ENCODE measurements at regions not wholly inside any gene's neighbourhood (a gene's known extent, or its start where the extent isn't known, plus 50 kb on each side); places are given as distances from the start of the nearest gene placed in this dataset.

DNA sequence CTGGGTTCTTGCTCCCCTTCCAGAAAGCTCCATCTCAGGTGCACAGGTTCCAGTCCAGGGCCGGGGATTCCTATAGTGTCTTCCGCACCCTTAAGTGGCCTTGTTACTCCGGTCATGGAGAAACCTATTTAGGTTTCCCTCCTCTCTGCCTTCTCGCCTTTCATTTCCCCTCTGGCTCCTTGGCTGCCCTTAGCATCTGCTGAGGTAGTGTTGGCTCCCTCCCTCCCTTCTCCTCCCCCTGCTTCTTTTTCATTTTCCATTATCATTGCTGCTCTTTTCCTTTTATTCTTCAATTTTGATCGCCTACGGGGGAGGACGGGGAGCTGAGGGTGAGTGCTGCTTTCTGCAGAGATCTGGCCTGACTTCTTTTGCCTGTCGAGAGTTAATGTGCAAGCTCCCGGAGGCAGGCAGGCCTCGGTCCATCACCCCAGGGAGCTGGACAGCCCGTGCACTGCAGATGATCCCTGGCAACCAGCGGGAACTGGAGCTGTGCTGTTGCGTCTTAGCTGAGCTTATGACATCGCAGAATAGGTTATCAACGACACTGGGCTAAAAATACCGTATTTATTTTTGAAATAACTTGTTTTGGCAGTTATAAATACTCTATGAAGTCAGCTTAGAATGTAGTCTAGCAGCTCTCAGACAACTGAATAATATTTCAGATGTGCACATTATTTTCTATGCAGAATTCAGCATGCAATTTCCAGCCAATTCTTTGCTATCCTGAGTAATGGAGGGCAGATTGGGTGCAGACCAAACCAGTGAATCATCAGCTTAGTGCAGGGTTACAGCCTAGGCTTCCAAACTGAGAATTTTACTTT, 141.9 kb downstream of the SLC4A3 start:
- Histone ChIP-seq H3K27me3 (no peaks in the 10 kb centered on the region), H3K4me1 (no peaks in the 10 kb centered on the region), H3K36me3 (no peaks in the 10 kb centered on the region), H3K9me3 (no peaks in the 10 kb centered on the region), H3K4me3 (no peak overlapping the region), H3K27ac (no peak overlapping the region)
- TF ChIP-seq, protein P1, sequence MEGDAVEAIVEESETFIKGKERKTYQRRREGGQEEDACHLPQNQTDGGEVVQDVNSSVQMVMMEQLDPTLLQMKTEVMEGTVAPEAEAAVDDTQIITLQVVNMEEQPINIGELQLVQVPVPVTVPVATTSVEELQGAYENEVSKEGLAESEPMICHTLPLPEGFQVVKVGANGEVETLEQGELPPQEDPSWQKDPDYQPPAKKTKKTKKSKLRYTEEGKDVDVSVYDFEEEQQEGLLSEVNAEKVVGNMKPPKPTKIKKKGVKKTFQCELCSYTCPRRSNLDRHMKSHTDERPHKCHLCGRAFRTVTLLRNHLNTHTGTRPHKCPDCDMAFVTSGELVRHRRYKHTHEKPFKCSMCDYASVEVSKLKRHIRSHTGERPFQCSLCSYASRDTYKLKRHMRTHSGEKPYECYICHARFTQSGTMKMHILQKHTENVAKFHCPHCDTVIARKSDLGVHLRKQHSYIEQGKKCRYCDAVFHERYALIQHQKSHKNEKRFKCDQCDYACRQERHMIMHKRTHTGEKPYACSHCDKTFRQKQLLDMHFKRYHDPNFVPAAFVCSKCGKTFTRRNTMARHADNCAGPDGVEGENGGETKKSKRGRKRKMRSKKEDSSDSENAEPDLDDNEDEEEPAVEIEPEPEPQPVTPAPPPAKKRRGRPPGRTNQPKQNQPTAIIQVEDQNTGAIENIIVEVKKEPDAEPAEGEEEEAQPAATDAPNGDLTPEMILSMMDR (IDR thresholded peaks at IDR 0.05), result no peak
- TF ChIP-seq POLR2AphosphoS5 (IDR thresholded peaks at IDR 0.05), result no peak
- no peak for TF ChIP-seq EP300 (IDR thresholded peaks at IDR 0.05; ENCODE audit: low read depth)
- TF ChIP-seq POLR2A (IDR thresholded peaks at IDR 0.05), result no peak
- in situ Hi-C loops (cut with MboI; ENCODE audit: low pct_ligation_motif_present in 1 of 4, low pct_unique_long_range_greater_than_20kb in 1 of 4, low sequenced_read_pairs in 3 of 4), result no loop called here
- WGBS, 2 donors (ENCODE audit: low coverage in 1 of 2), result 67 to 75% methylated on average over 13 to 15 of the region's 16 CpGs
- intact Hi-C loops (cut with DNase I; ENCODE audit: low total_unique reads), result no loop called here
- no peak for DNase-seq

DNA sequence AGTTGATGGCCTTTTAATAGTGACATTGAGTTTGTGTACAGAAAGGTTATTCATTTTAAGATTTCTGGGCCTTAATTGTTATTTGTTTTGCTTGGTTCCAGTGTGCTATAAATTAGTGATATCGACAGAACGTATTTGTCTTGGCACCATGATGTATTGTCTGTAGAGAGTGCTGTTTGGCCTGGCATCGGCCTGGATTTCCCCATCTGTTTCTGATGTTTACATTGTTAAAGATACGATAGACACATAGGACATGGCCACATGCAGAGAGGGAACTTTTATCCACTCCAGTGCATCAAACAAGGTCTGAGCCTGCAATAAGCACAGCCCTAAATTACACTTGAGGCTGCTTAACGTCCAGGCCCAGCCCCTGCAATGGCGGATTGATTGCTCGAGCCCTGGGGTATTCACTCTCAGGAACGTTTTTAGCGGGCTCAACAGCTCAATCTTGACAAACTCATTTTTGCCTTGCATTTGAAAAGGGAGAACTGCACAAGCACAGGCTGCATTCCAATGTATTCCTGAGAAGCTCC, 144.7 kb downstream of the SLC4A3 start:
- H3K27ac ChIP-seq, result no peak overlapping the region
- TF ChIP-seq EP300 (IDR thresholded peaks at IDR 0.05; ENCODE audit: low read depth), result no peak
- TF ChIP-seq POLR2AphosphoS5 (IDR thresholded peaks at IDR 0.05), result no peak
- TF ChIP-seq, protein P1 (IDR thresholded peaks at IDR 0.05), result no peak
- no peak for TF ChIP-seq POLR2A (IDR thresholded peaks at IDR 0.05)
- H3K4me3 ChIP-seq, result no peak overlapping the region
- DNase-seq, result no peak
- H3K36me3 ChIP-seq, result no peaks in the 10 kb centered on the region
- H3K4me1 ChIP-seq, result no peaks in the 10 kb centered on the region
- in situ Hi-C loops (cut with MboI; ENCODE audit: low pct_ligation_motif_present in 1 of 4, low pct_unique_long_range_greater_than_20kb in 1 of 4, low sequenced_read_pairs in 3 of 4), result no loop called here
- H3K9me3 ChIP-seq, result no peaks in the 10 kb centered on the region
- intact Hi-C loops (cut with DNase I; ENCODE audit: low total_unique reads), result no loop called here
- no peaks in the 10 kb centered on the region for H3K27me3 ChIP-seq
- 59% methylated on average over 9 of the region's 9 CpGs; no CpG with 5 or more reads in 1 of the 2 donors for WGBS, 2 donors (ENCODE audit: low coverage in 1 of 2)

DNA sequence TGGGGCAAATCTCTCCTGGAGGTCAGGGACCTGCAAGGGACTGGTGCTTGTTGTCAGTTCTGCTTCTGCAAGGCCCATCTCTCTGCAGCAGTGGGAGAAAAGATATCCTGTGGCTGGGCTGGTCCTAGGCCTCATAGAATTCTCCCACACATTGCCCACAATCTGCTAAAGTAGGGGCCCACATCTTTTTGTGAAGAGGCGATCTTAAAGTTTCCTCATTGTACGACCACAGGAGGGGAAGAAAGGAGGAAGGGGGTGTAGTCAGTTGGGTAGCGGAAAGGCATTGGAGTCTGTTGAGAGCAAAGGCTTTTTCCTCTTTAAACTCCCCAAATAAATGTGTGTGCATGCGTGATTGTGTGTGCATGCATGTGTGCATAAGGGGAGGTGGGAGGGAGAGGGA, 145.3 kb downstream of the SLC4A3 start:
- no peaks in the 10 kb centered on the region for H3K27me3 ChIP-seq
- H3K36me3 ChIP-seq, result no peaks in the 10 kb centered on the region
- H3K4me3 ChIP-seq, result no peak overlapping the region
- intact Hi-C loops (cut with DNase I; ENCODE audit: low total_unique reads) (no loop called here), in situ Hi-C loops (cut with MboI; ENCODE audit: low pct_ligation_motif_present in 1 of 4, low pct_unique_long_range_greater_than_20kb in 1 of 4, low sequenced_read_pairs in 3 of 4) (no loop called here)
- DNase-seq, result no peak
- WGBS, 2 donors (ENCODE audit: low coverage in 1 of 2), result 77 to 82% methylated on average over 3 to 4 of the region's 4 CpGs
- TF ChIP-seq, protein P1 (IDR thresholded peaks at IDR 0.05), result no peak
- TF ChIP-seq POLR2AphosphoS5 (IDR thresholded peaks at IDR 0.05), result no peak
- TF ChIP-seq POLR2A (IDR thresholded peaks at IDR 0.05), result no peak
- no peak for TF ChIP-seq EP300 (IDR thresholded peaks at IDR 0.05; ENCODE audit: low read depth)
- H3K4me1 ChIP-seq, result no peaks in the 10 kb centered on the region
- no peak overlapping the region for H3K27ac ChIP-seq
- H3K9me3 ChIP-seq, result no peaks in the 10 kb centered on the region

DNA sequence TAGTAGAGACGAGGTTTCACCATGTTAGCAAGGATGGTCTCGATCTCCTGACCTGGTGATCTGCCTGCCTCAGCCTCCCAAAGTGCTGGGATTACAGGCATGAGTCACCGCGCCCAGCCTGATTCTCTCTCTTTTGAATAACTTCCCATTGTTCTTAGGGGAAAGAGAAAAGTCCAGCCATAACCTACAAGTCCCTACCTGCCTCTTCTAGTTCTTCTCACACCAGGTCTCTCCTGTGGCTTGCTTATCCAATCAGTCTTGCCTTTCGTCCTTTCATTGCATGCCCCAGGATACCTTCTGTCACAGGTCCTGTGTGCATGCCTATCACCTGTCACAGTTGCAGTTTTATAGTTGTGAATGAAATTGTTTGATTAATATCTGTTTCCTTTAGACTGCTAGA, 148.1 kb downstream of the SLC4A3 start:
- WGBS, 2 donors (ENCODE audit: low coverage in 1 of 2), result 79 to 83% methylated on average over 5 of the region's 5 CpGs
- no peaks in the 10 kb centered on the region for H3K9me3 ChIP-seq
- in situ Hi-C loops (cut with MboI; ENCODE audit: low pct_ligation_motif_present in 1 of 4, low pct_unique_long_range_greater_than_20kb in 1 of 4, low sequenced_read_pairs in 3 of 4), result no loop called here

More for the DNA sequence above, 148.1 kb downstream of the SLC4A3 start:
- intact Hi-C loops (cut with DNase I; ENCODE audit: low total_unique reads), result no loop called here
- no peak for DNase-seq
- Histone ChIP-seq H3K27ac (no peak overlapping the region), H3K4me3 (no peak overlapping the region), H3K36me3 (no peaks in the 10 kb centered on the region), H3K4me1 (no peaks in the 10 kb centered on the region), H3K27me3 (no peaks in the 10 kb centered on the region)
- TF ChIP-seq EP300 (IDR thresholded peaks at IDR 0.05; ENCODE audit: low read depth), result no peak
- no peak for TF ChIP-seq POLR2AphosphoS5 (IDR thresholded peaks at IDR 0.05)
- no peak for TF ChIP-seq POLR2A (IDR thresholded peaks at IDR 0.05)
- TF ChIP-seq, protein P1 (IDR thresholded peaks at IDR 0.05), result no peak

Data from transverse colon (tissue), 4 donors.